ENCODE measurements at regions not wholly inside any gene's neighbourhood (a gene's known extent, or its start where the extent isn't known, plus 50 kb on each side); places are given as distances from the start of the nearest gene placed in this dataset.

DNA sequence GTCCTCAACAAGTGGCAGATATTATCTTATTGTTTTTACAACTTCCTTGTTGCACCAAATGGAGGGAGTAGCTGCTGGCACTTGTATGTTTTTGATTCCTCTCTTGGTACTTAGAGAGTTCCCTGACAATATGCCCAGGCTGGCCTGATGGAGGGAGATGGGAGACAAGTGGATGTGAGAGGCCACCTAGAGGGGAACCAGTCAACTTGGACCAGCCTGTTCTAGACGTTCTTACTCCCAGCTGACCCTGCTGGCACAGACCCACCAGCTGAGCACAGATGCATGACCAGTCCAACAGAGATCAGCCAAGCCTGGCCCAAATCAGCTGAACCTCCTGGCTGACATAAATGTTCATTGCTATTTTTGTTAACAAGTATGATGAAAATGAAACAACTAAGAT is 60.9 kb upstream of the GDNF start:
- Histone ChIP-seq H3K36me3 (ENCODE audit: control insufficient read depth, insufficient read depth, low read length) (no peaks in the 10 kb centered on the region), H3K4me3 (ENCODE audit: low read length) (no peak overlapping the region), H3K27me3 (ENCODE audit: control insufficient read depth, insufficient read depth, low read length) (no peaks in the 10 kb centered on the region), H3K9me3 (ENCODE audit: control insufficient read depth, low read depth, low read length) (no peaks in the 10 kb centered on the region), H3K4me1 (ENCODE audit: control insufficient read depth, insufficient read depth, low read length) (no peaks in the 10 kb centered on the region), H3K27ac (ENCODE audit: low read length) (no peak overlapping the region)
- DNase-seq: no peak
- no CpG with 5 or more reads among the region's 1 CpG for WGBS (ENCODE audit: insufficient coverage, low lambda C conversion rate)

GRCh38 chr5:37899037-37899436 is 59.2 kb upstream of the GDNF start:
- Histone ChIP-seq H3K36me3 (ENCODE audit: control insufficient read depth, insufficient read depth, low read length) (no peaks in the 10 kb centered on the region), H3K4me1 (ENCODE audit: control insufficient read depth, insufficient read depth, low read length) (no peaks in the 10 kb centered on the region), H3K9me3 (ENCODE audit: control insufficient read depth, low read depth, low read length) (no peaks in the 10 kb centered on the region), H3K27me3 (ENCODE audit: control insufficient read depth, insufficient read depth, low read length) (no peaks in the 10 kb centered on the region), H3K27ac (ENCODE audit: low read length) (no peak overlapping the region), H3K4me3 (ENCODE audit: low read length) (no peak overlapping the region)
- no peak for DNase-seq
- WGBS (ENCODE audit: insufficient coverage, low lambda C conversion rate): no CpG with 5 or more reads among the region's 1 CpG

- no CpG with 5 or more reads among the region's 4 CpGs for WGBS (ENCODE audit: insufficient coverage, low lambda C conversion rate)
- DNase-seq: no peak
- no peaks in the 10 kb centered on the region for H3K36me3 ChIP-seq (ENCODE audit: control insufficient read depth, insufficient read depth, low read length)
- no peak overlapping the region for H3K27ac ChIP-seq (ENCODE audit: low read length)
- H3K27me3 ChIP-seq (ENCODE audit: control insufficient read depth, insufficient read depth, low read length): no peaks in the 10 kb centered on the region
- no peak overlapping the region for H3K4me3 ChIP-seq (ENCODE audit: low read length)
- no peaks in the 10 kb centered on the region for H3K4me1 ChIP-seq (ENCODE audit: control insufficient read depth, insufficient read depth, low read length)
- H3K9me3 ChIP-seq (ENCODE audit: control insufficient read depth, low read depth, low read length): no peaks in the 10 kb centered on the region
These were observed 56.3 kb upstream of the GDNF start for GRCh38 chr5:37896159-37896558.

GRCh38 chr5:37893434-37894134 is 53.7 kb upstream of the GDNF start:
- no peaks in the 10 kb centered on the region for H3K9me3 ChIP-seq (ENCODE audit: control insufficient read depth, low read depth, low read length)
- no peak overlapping the region for H3K4me3 ChIP-seq (ENCODE audit: low read length)
- no CpG with 5 or more reads among the region's 3 CpGs for WGBS (ENCODE audit: insufficient coverage, low lambda C conversion rate)
- H3K27me3 ChIP-seq (ENCODE audit: control insufficient read depth, insufficient read depth, low read length): no peaks in the 10 kb centered on the region
- no peak for DNase-seq
- H3K27ac ChIP-seq (ENCODE audit: low read length): no peak overlapping the region
- no peaks in the 10 kb centered on the region for H3K36me3 ChIP-seq (ENCODE audit: control insufficient read depth, insufficient read depth, low read length)
- no peaks in the 10 kb centered on the region for H3K4me1 ChIP-seq (ENCODE audit: control insufficient read depth, insufficient read depth, low read length)

- DNase-seq: no peak
- H3K36me3 ChIP-seq (ENCODE audit: control insufficient read depth, insufficient read depth, low read length): no peaks in the 10 kb centered on the region
- no peaks in the 10 kb centered on the region for H3K9me3 ChIP-seq (ENCODE audit: control insufficient read depth, low read depth, low read length)
- H3K4me3 ChIP-seq (ENCODE audit: low read length): no peak overlapping the region
- no peaks in the 10 kb centered on the region for H3K4me1 ChIP-seq (ENCODE audit: control insufficient read depth, insufficient read depth, low read length)
- no peaks in the 10 kb centered on the region for H3K27me3 ChIP-seq (ENCODE audit: control insufficient read depth, insufficient read depth, low read length)
- WGBS (ENCODE audit: insufficient coverage, low lambda C conversion rate): no CpG with 5 or more reads among the region's 1 CpG
- H3K27ac ChIP-seq (ENCODE audit: low read length): no peak overlapping the region
These were observed 52.7 kb upstream of the GDNF start for GRCh38 chr5:37892586-37892985.

DNA sequence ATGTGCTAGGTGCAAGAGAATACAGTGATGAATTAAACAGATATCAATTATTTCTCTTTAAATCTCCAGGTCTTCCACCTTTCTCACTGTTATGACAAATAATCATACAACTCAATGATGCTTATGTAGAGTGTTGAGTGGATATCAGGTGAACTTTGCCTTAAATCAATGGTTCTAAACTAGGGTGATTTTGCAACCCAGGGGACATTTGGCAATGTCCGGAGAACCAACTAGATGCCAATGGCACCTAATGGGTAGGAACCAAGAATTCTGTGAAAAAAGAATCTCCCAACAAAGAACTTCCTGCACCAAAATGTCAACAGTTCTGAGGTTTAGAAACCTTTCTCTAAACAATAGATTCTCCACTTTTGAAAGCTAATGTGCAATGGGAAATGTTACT is 52.0 kb upstream of the GDNF start:
- no peak overlapping the region for H3K27ac ChIP-seq (ENCODE audit: low read length)
- H3K4me3 ChIP-seq (ENCODE audit: low read length): no peak overlapping the region
- no peak for DNase-seq
- no peaks in the 10 kb centered on the region for H3K9me3 ChIP-seq (ENCODE audit: control insufficient read depth, low read depth, low read length)
- 100% methylated on average over 1 of the region's 1 CpG for WGBS (ENCODE audit: insufficient coverage, low lambda C conversion rate)
- no peaks in the 10 kb centered on the region for H3K36me3 ChIP-seq (ENCODE audit: control insufficient read depth, insufficient read depth, low read length)
- no peaks in the 10 kb centered on the region for H3K4me1 ChIP-seq (ENCODE audit: control insufficient read depth, insufficient read depth, low read length)
- H3K27me3 ChIP-seq (ENCODE audit: control insufficient read depth, insufficient read depth, low read length): no peaks in the 10 kb centered on the region

DNA sequence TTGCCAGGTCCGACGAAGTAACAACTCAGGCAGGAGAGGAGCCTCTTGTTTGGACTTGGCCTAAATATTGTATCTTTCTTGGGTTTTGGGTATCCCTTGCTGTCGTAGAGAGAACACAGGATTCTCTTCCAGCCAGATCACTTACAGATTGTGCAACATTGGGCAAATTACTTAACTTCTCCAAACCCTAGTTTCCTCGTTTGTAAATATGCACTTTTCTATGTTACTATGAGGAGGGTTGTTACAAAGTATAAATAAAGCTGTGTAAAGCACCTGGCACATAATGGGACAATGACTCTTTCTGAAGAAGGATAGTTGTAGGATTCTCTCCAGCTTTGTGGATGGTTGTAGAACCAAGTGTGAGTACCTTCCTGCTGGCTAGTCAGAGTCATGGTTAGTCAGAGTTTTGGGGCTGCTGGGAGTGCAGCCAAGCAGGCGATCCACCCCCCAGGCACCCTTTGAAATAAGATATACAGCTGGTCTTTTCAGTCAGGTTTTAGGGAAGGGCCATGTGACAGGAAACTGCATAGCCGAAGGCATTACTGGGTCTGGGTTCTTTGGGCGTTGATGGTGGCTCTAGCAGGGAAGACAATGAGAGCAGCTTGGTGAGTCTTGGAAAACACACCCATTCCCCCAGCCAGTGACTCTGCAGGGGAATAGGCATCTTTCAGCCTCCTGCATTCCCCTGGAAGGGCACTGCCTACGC is 49.9 kb upstream of the GDNF start:
- no peak for DNase-seq
- H3K4me1 ChIP-seq (ENCODE audit: control insufficient read depth, insufficient read depth, low read length): no peaks in the 10 kb centered on the region
- H3K4me3 ChIP-seq (ENCODE audit: low read length): no peak overlapping the region
- no peaks in the 10 kb centered on the region for H3K27me3 ChIP-seq (ENCODE audit: control insufficient read depth, insufficient read depth, low read length)
- no CpG with 5 or more reads among the region's 8 CpGs for WGBS (ENCODE audit: insufficient coverage, low lambda C conversion rate)
- H3K9me3 ChIP-seq (ENCODE audit: control insufficient read depth, low read depth, low read length): no peaks in the 10 kb centered on the region
- no peak overlapping the region for H3K27ac ChIP-seq (ENCODE audit: low read length)
- H3K36me3 ChIP-seq (ENCODE audit: control insufficient read depth, insufficient read depth, low read length): no peaks in the 10 kb centered on the region
